Tongue (tissue), 1 donor: ENCODE measurements at regions not wholly inside any gene's neighbourhood (a gene's known extent, or its start where the extent isn't known, plus 50 kb on each side); places are given as distances from the start of the nearest gene placed in this dataset.

ENCODE experiments used
- DNase-seq: peaks from one replicate; pipeline ENCODE4 v3.0.0-alpha.2; 2015

GRCh38 chr13:82800391-82800790 lies 1081.9 kb downstream of the SLITRK1 start:
- no peak for DNase-seq

- no peak for DNase-seq
Measured at GRCh38 chr13:82797876-82798275, 1084.4 kb downstream of the SLITRK1 start.

GRCh38 chr13:82791035-82791434 lies 1091.2 kb downstream of the SLITRK1 start:
- DNase-seq: no peak

GRCh38 chr13:82772816-82773215 lies 1109.5 kb downstream of the SLITRK1 start:
- no peak for DNase-seq

- DNase-seq: no peak
Measured at GRCh38 chr13:82766732-82767321, 1115.4 kb downstream of the SLITRK1 start.

- no peak for DNase-seq
Measured at GRCh38 chr13:82758044-82758443, 1124.2 kb downstream of the SLITRK1 start.

- DNase-seq: no peak
Measured at GRCh38 chr13:82751206-82751605, 1131.1 kb downstream of the SLITRK1 start.

GRCh38 chr13:82749551-82749950 lies 1132.7 kb downstream of the SLITRK1 start:
- DNase-seq: no peak

- no peak for DNase-seq
Measured at GRCh38 chr13:82747958-82748357, 1134.3 kb downstream of the SLITRK1 start.

GRCh38 chr13:82747291-82747690 lies 1135.0 kb downstream of the SLITRK1 start:
- no peak for DNase-seq

GRCh38 chr13:82740442-82740841 lies 1141.8 kb downstream of the SLITRK1 start:
- no peak for DNase-seq

GRCh38 chr13:82739881-82740280 lies 1142.4 kb downstream of the SLITRK1 start:
- DNase-seq: no peak

GRCh38 chr13:82729401-82729800 lies 1152.9 kb downstream of the SLITRK1 start:
- no peak for DNase-seq

GRCh38 chr13:82720986-82721385 lies 1161.3 kb downstream of the SLITRK1 start:
- DNase-seq: peak; percentile 28

GRCh38 chr13:82719987-82720386 lies 1162.3 kb downstream of the SLITRK1 start:
- DNase-seq: no peak

- DNase-seq: no peak
Measured at GRCh38 chr13:82717249-82717648, 1165.0 kb downstream of the SLITRK1 start.

GRCh38 chr13:82713687-82714405 lies 1168.4 kb downstream of the SLITRK1 start:
- no peak for DNase-seq

- no peak for DNase-seq
Measured at GRCh38 chr13:82702513-82702912, 1179.8 kb downstream of the SLITRK1 start.

- DNase-seq: no peak
Measured at GRCh38 chr13:82701020-82701419, 1181.3 kb downstream of the SLITRK1 start.

- no peak for DNase-seq
Measured at GRCh38 chr13:82698941-82699340, 1183.3 kb downstream of the SLITRK1 start.

GRCh38 chr13:82698383-82698782 lies 1183.9 kb downstream of the SLITRK1 start:
- DNase-seq: no peak

- no peak for DNase-seq
Measured at GRCh38 chr13:82693607-82694006, 1188.7 kb downstream of the SLITRK1 start.

- DNase-seq: no peak
Measured at GRCh38 chr13:82688400-82688994, 1193.8 kb downstream of the SLITRK1 start.

GRCh38 chr13:82687884-82688283 lies 1194.4 kb downstream of the SLITRK1 start:
- DNase-seq: no peak
